ENCODE measurements at regions not wholly inside any gene's neighbourhood (a gene's known extent, or its start where the extent isn't known, plus 50 kb on each side); places are given as distances from the start of the nearest gene placed in this dataset.

GRCh38 chr2:18831916-18832510, 242.6 kb upstream of the NT5C1B start:
- no CpG with 5 or more reads among the region's 2 CpGs for WGBS, 2 experiments (ENCODE audit: insufficient coverage in 2 of 2)

GRCh38 chr2:18830962-18831361, 241.6 kb upstream of the NT5C1B start:
- Histone ChIP-seq H3K4me1 (ENCODE audit: control insufficient read depth, insufficient read depth, low read length, poor library complexity, severe bottlenecking) (peaks cover 46% of the 10 kb centered on the region), H3K36me3 (ENCODE audit: control insufficient read depth, insufficient read depth, low read length) (no peaks in the 10 kb centered on the region), H3K9me3 (ENCODE audit: control insufficient read depth, low read length) (no peaks in the 10 kb centered on the region), H3K4me3 (ENCODE audit: extremely low read depth, insufficient read depth, low read length, poor library complexity, severe bottlenecking) (no peak overlapping the region), H3K27ac (ENCODE audit: low read depth, low read length, severe bottlenecking) (no peak overlapping the region)
- WGBS, 2 experiments (ENCODE audit: insufficient coverage in 2 of 2) = 80% methylated on average over 1 of the region's 1 CpG; no CpG with 5 or more reads in 1 of the 2 experiments

More at GRCh38 chr2:18831916-18832510, 242.6 kb upstream of the NT5C1B start:
- no peak overlapping the region for H3K4me3 ChIP-seq (ENCODE audit: extremely low read depth, insufficient read depth, low read length, poor library complexity, severe bottlenecking)
- no peaks in the 10 kb centered on the region for H3K9me3 ChIP-seq (ENCODE audit: control insufficient read depth, low read length)
- no peaks in the 10 kb centered on the region for H3K36me3 ChIP-seq (ENCODE audit: control insufficient read depth, insufficient read depth, low read length)
- H3K27ac ChIP-seq (ENCODE audit: low read depth, low read length, severe bottlenecking) = peak overlapping the region; percentile 67
- H3K4me1 ChIP-seq (ENCODE audit: control insufficient read depth, insufficient read depth, low read length, poor library complexity, severe bottlenecking) = peaks cover 54% of the 10 kb centered on the region

GRCh38 chr2:18829976-18830375, 240.6 kb upstream of the NT5C1B start:
- Histone ChIP-seq H3K36me3 (ENCODE audit: control insufficient read depth, insufficient read depth, low read length) (no peaks in the 10 kb centered on the region), H3K27ac (ENCODE audit: low read depth, low read length, severe bottlenecking) (no peak overlapping the region)

GRCh38 chr2:18829251-18829902, 240.0 kb upstream of the NT5C1B start:
- peak overlapping the region; percentile 48 for H3K27ac ChIP-seq (ENCODE audit: low read depth, low read length, severe bottlenecking)
- H3K4me3 ChIP-seq (ENCODE audit: extremely low read depth, insufficient read depth, low read length, poor library complexity, severe bottlenecking) = no peak overlapping the region
- 86 to 90% methylated on average over 3 to 4 of the region's 4 CpGs for WGBS, 2 experiments (ENCODE audit: insufficient coverage in 2 of 2)
- no peaks in the 10 kb centered on the region for H3K9me3 ChIP-seq (ENCODE audit: control insufficient read depth, low read length)
- H3K36me3 ChIP-seq (ENCODE audit: control insufficient read depth, insufficient read depth, low read length) = no peaks in the 10 kb centered on the region
- peaks cover 41% of the 10 kb centered on the region for H3K4me1 ChIP-seq (ENCODE audit: control insufficient read depth, insufficient read depth, low read length, poor library complexity, severe bottlenecking)

More at GRCh38 chr2:18829976-18830375, 240.6 kb upstream of the NT5C1B start:
- Histone ChIP-seq H3K4me1 (ENCODE audit: control insufficient read depth, insufficient read depth, low read length, poor library complexity, severe bottlenecking) (peaks cover 41% of the 10 kb centered on the region), H3K9me3 (ENCODE audit: control insufficient read depth, low read length) (no peaks in the 10 kb centered on the region), H3K4me3 (ENCODE audit: extremely low read depth, insufficient read depth, low read length, poor library complexity, severe bottlenecking) (no peak overlapping the region)
- no CpG with 5 or more reads among the region's 1 CpG for WGBS, 2 experiments (ENCODE audit: insufficient coverage in 2 of 2)

GRCh38 chr2:18828296-18828695, 238.9 kb upstream of the NT5C1B start:
- Histone ChIP-seq H3K4me3 (ENCODE audit: extremely low read depth, insufficient read depth, low read length, poor library complexity, severe bottlenecking) (no peak overlapping the region), H3K9me3 (ENCODE audit: control insufficient read depth, low read length) (no peaks in the 10 kb centered on the region), H3K27ac (ENCODE audit: low read depth, low read length, severe bottlenecking) (no peak overlapping the region), H3K4me1 (ENCODE audit: control insufficient read depth, insufficient read depth, low read length, poor library complexity, severe bottlenecking) (peaks cover 37% of the 10 kb centered on the region), H3K36me3 (ENCODE audit: control insufficient read depth, insufficient read depth, low read length) (no peaks in the 10 kb centered on the region)
- 93 to 100% methylated on average over 2 to 3 of the region's 3 CpGs for WGBS, 2 experiments (ENCODE audit: insufficient coverage in 2 of 2)

GRCh38 chr2:18825838-18826237, 236.5 kb upstream of the NT5C1B start:
- no peak overlapping the region for H3K4me3 ChIP-seq (ENCODE audit: extremely low read depth, insufficient read depth, low read length, poor library complexity, severe bottlenecking)
- 59 to 68% methylated on average over 5 to 7 of the region's 7 CpGs for WGBS, 2 experiments (ENCODE audit: insufficient coverage in 2 of 2)
- no peaks in the 10 kb centered on the region for H3K9me3 ChIP-seq (ENCODE audit: control insufficient read depth, low read length)
- no peaks in the 10 kb centered on the region for H3K36me3 ChIP-seq (ENCODE audit: control insufficient read depth, insufficient read depth, low read length)
- H3K27ac ChIP-seq (ENCODE audit: low read depth, low read length, severe bottlenecking) = no peak overlapping the region
- peaks cover 17% of the 10 kb centered on the region for H3K4me1 ChIP-seq (ENCODE audit: control insufficient read depth, insufficient read depth, low read length, poor library complexity, severe bottlenecking)

GRCh38 chr2:18824915-18825314, 235.5 kb upstream of the NT5C1B start:
- H3K4me3 ChIP-seq (ENCODE audit: extremely low read depth, insufficient read depth, low read length, poor library complexity, severe bottlenecking) = no peak overlapping the region
- H3K27ac ChIP-seq (ENCODE audit: low read depth, low read length, severe bottlenecking) = no peak overlapping the region
- WGBS, 2 experiments (ENCODE audit: insufficient coverage in 2 of 2) = 100% methylated on average over 1 to 2 of the region's 2 CpGs
- H3K9me3 ChIP-seq (ENCODE audit: control insufficient read depth, low read length) = no peaks in the 10 kb centered on the region
- peaks cover 11% of the 10 kb centered on the region for H3K4me1 ChIP-seq (ENCODE audit: control insufficient read depth, insufficient read depth, low read length, poor library complexity, severe bottlenecking)
- no peaks in the 10 kb centered on the region for H3K36me3 ChIP-seq (ENCODE audit: control insufficient read depth, insufficient read depth, low read length)

GRCh38 chr2:18824325-18824790, 235.0 kb upstream of the NT5C1B start:
- H3K27ac ChIP-seq (ENCODE audit: low read depth, low read length, severe bottlenecking) = no peak overlapping the region
- no CpG with 5 or more reads among the region's 2 CpGs for WGBS, 2 experiments (ENCODE audit: insufficient coverage in 2 of 2)
- no peaks in the 10 kb centered on the region for H3K36me3 ChIP-seq (ENCODE audit: control insufficient read depth, insufficient read depth, low read length)
- no peaks in the 10 kb centered on the region for H3K9me3 ChIP-seq (ENCODE audit: control insufficient read depth, low read length)
- H3K4me3 ChIP-seq (ENCODE audit: extremely low read depth, insufficient read depth, low read length, poor library complexity, severe bottlenecking) = no peak overlapping the region
- peaks cover 6% of the 10 kb centered on the region for H3K4me1 ChIP-seq (ENCODE audit: control insufficient read depth, insufficient read depth, low read length, poor library complexity, severe bottlenecking)

- Histone ChIP-seq H3K4me3 (ENCODE audit: extremely low read depth, insufficient read depth, low read length, poor library complexity, severe bottlenecking) (no peak overlapping the region), H3K4me1 (ENCODE audit: control insufficient read depth, insufficient read depth, low read length, poor library complexity, severe bottlenecking) (no peaks in the 10 kb centered on the region), H3K9me3 (ENCODE audit: control insufficient read depth, low read length) (no peaks in the 10 kb centered on the region), H3K27ac (ENCODE audit: low read depth, low read length, severe bottlenecking) (no peak overlapping the region), H3K36me3 (ENCODE audit: control insufficient read depth, insufficient read depth, low read length) (no peaks in the 10 kb centered on the region)
- no CpG with 5 or more reads among the region's 1 CpG for WGBS, 2 experiments (ENCODE audit: insufficient coverage in 2 of 2)
Observed at GRCh38 chr2:18821431-18821830, 232.1 kb upstream of the NT5C1B start.

- 33% methylated on average over 1 of the region's 1 CpG; no CpG with 5 or more reads in 1 of the 2 experiments for WGBS, 2 experiments (ENCODE audit: insufficient coverage in 2 of 2)
Observed at GRCh38 chr2:18820966-18821365, 231.6 kb upstream of the NT5C1B start.

GRCh38 chr2:18819566-18819965, 230.2 kb upstream of the NT5C1B start:
- no CpG with 5 or more reads among the region's 2 CpGs for WGBS, 2 experiments (ENCODE audit: insufficient coverage in 2 of 2)
- H3K9me3 ChIP-seq (ENCODE audit: control insufficient read depth, low read length) = no peaks in the 10 kb centered on the region
- no peaks in the 10 kb centered on the region for H3K36me3 ChIP-seq (ENCODE audit: control insufficient read depth, insufficient read depth, low read length)
- no peaks in the 10 kb centered on the region for H3K4me1 ChIP-seq (ENCODE audit: control insufficient read depth, insufficient read depth, low read length, poor library complexity, severe bottlenecking)
- H3K4me3 ChIP-seq (ENCODE audit: extremely low read depth, insufficient read depth, low read length, poor library complexity, severe bottlenecking) = no peak overlapping the region
- H3K27ac ChIP-seq (ENCODE audit: low read depth, low read length, severe bottlenecking) = no peak overlapping the region

More at GRCh38 chr2:18820966-18821365, 231.6 kb upstream of the NT5C1B start:
- Histone ChIP-seq H3K9me3 (ENCODE audit: control insufficient read depth, low read length) (no peaks in the 10 kb centered on the region), H3K4me1 (ENCODE audit: control insufficient read depth, insufficient read depth, low read length, poor library complexity, severe bottlenecking) (no peaks in the 10 kb centered on the region), H3K27ac (ENCODE audit: low read depth, low read length, severe bottlenecking) (no peak overlapping the region), H3K36me3 (ENCODE audit: control insufficient read depth, insufficient read depth, low read length) (no peaks in the 10 kb centered on the region), H3K4me3 (ENCODE audit: extremely low read depth, insufficient read depth, low read length, poor library complexity, severe bottlenecking) (no peak overlapping the region)
